ENCODE measurements at regions not wholly inside any gene's neighbourhood (a gene's known extent, or its start where the extent isn't known, plus 50 kb on each side); places are given as distances from the start of the nearest gene placed in this dataset.
A peak's percentile ranks its signal among the peaks of the same experiment; 100 is the strongest.
"Not testable (repeated sequence)": the region's sequence is repeated elsewhere in the genome, so short reads cannot be mapped to it uniquely, and the experiment has no call there.

DNA sequence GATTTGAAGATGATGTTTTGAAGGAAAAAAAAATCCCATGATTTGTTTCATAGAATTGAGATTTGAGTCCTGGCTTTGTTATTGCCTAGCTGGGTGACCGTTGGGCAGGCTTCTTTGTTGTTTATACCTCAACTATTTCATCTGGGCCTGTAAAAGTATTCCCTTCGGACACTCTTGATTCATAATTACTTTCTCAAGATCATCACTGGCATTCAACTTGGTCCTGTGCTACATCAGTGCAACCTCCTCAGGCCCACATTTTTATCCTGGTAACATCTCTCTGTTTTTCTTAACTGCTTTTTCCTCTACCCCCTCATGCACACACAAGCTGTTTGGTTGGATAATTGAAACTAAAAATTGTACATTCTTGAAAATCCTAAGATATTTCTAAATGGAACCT is 67.5 kb upstream of the P3H2 start:
- Histone ChIP-seq H3K27me3 (no peaks in the 10 kb centered on the region), H3K4me1 (no peaks in the 10 kb centered on the region), H3K27ac (no peak overlapping the region), H3K4me3 (no peak overlapping the region), H3K36me3 (no peaks in the 10 kb centered on the region), H3K9me3 (no peaks in the 10 kb centered on the region)
- ATAC-seq (no peak), DNase-seq (no peak)
- intact Hi-C loops (cut with DNase I): no loop called here
- no peak for TF ChIP-seq CTCF (IDR thresholded peaks at IDR 0.05)

DNA sequence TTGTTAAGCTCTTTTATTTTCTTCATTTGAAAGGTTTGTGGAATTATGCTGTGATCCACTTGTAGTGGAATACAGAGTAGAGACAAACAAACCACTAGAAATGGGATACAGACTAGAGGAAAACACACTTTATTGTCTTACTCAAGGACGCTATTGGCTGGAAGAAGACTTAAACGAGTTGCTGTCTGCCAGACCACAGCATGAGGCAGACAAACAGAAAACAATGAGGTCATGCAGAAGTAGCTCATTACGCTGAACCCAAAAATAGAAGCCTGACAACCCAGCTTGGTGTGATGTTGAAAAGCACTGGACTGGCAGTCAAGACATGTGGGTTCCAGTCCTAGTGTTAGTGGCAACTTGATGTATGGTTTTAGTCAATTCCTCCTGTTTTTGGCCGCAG is 62.4 kb upstream of the P3H2 start:
- DNase-seq (peak in 1 of 4 donors; percentile 46), ATAC-seq (peak; percentile 50)
- intact Hi-C loops (cut with DNase I): no loop called here

GRCh38 chr3:190182418-190183043 is 61.8 kb upstream of the P3H2 start:
- no peaks in the 10 kb centered on the region for H3K4me1 ChIP-seq
- DNase-seq (peak in 1 of 4 donors; percentile 12), ATAC-seq (peak; percentile 71)
- no peak overlapping the region for H3K4me3 ChIP-seq
- H3K27ac ChIP-seq: no peak overlapping the region
- no peaks in the 10 kb centered on the region for H3K27me3 ChIP-seq
- intact Hi-C loops (cut with DNase I): no loop called here
- no peaks in the 10 kb centered on the region for H3K36me3 ChIP-seq
- no peak for TF ChIP-seq CTCF (IDR thresholded peaks at IDR 0.05)
- no peaks in the 10 kb centered on the region for H3K9me3 ChIP-seq

More for the DNA sequence above, 62.4 kb upstream of the P3H2 start:
- Histone ChIP-seq H3K4me1 (no peaks in the 10 kb centered on the region), H3K36me3 (no peaks in the 10 kb centered on the region), H3K27ac (no peak overlapping the region), H3K4me3 (no peak overlapping the region), H3K9me3 (no peaks in the 10 kb centered on the region), H3K27me3 (no peaks in the 10 kb centered on the region)
- no peak for TF ChIP-seq CTCF (IDR thresholded peaks at IDR 0.05)

DNA sequence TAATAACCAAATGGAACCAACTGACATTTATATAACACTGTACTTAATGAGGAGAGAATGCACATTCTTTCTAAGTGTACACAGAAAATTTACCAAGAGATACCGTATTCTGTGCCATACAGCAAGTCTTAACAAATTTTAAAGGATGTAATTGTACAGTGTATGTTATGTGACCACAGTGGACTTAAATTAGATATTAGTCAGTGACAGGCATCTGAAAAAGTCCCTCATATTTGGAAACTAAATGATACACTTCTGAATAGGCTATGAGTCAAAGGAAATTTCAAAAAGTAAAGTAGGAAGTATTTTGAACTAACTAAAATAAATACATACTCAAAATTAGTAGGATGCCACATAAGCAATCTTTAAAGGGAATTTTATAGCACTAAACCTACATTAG is 59.6 kb upstream of the P3H2 start:
- Histone ChIP-seq H3K4me3 (no peak overlapping the region), H3K27ac (no peak overlapping the region), H3K4me1 (no peaks in the 10 kb centered on the region), H3K36me3 (no peaks in the 10 kb centered on the region), H3K9me3 (no peaks in the 10 kb centered on the region), H3K27me3 (no peaks in the 10 kb centered on the region)
- DNase-seq (no peak), ATAC-seq (no peak)
- no peak for TF ChIP-seq CTCF (IDR thresholded peaks at IDR 0.05)
- intact Hi-C loops (cut with DNase I): no loop called here

GRCh38 chr3:190178779-190179178 is 58.1 kb upstream of the P3H2 start:
- DNase-seq (no peak), ATAC-seq (no peak)
- Histone ChIP-seq H3K36me3 (no peaks in the 10 kb centered on the region), H3K9me3 (no peaks in the 10 kb centered on the region), H3K27me3 (no peaks in the 10 kb centered on the region), H3K27ac (no peak overlapping the region), H3K4me3 (no peak overlapping the region), H3K4me1 (no peaks in the 10 kb centered on the region)
- intact Hi-C loops (cut with DNase I): no loop called here
- no peak for TF ChIP-seq CTCF (IDR thresholded peaks at IDR 0.05)

DNA sequence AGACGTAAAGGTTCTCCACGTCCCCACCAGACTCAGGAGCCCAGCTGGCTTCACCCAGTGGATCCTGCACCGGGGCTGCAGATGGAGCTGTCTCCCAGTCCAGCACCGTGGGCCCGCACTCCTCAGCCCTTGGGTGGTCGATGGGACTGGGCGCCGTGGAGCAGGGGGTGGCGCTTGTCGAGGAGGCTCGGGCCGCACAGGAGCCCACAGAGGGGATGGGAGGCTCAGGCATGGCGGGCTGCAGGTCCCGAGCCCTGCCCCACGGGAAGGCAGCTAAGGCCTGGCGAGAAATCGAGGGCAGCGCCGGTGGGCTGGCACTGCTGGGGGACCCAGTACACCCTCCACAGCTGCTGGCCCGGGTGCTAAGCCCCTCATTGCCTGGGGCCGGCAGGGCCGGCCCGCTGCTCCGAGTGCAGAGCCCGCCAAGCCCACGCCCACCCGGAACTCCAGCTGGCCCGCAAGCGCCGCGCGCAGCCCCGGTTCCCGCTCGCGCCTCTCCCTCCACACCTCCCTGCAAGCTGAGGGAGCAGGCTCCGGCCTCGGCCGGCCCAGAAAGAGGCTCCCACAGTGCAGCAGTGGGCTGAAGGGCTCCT is 56.3 kb upstream of the P3H2 start:
- H3K4me3 ChIP-seq; H3K4me1 ChIP-seq; DNase-seq; ATAC-seq; H3K9me3 ChIP-seq; intact Hi-C loops (cut with DNase I); H3K36me3 ChIP-seq; H3K27ac ChIP-seq; H3K27me3 ChIP-seq: not testable (repeated sequence)

GRCh38 chr3:190176106-190176505 is 55.4 kb upstream of the P3H2 start:
- not testable (repeated sequence) for DNase-seq

More at GRCh38 chr3:190176106-190176505, 55.4 kb upstream of the P3H2 start:
- H3K4me3 ChIP-seq; H3K36me3 ChIP-seq; H3K27ac ChIP-seq; H3K4me1 ChIP-seq; H3K27me3 ChIP-seq; H3K9me3 ChIP-seq; ATAC-seq; intact Hi-C loops (cut with DNase I): not testable (repeated sequence)

Data from left lung (tissue), 4 donors.